H7 (cell line): ENCODE measurements at regions not wholly inside any gene's neighbourhood (a gene's known extent, or its start where the extent isn't known, plus 50 kb on each side); places are given as distances from the start of the nearest gene placed in this dataset.

Source experiments
- DNase-seq: peaks from one replicate; pipeline ENCODE4 v3.0.0; 2012
- H3K27me3 ChIP-seq: 2 replicates; pipeline ENCODE4 v1.6.0; 2011; ENCODE audit warnings: mild to moderate bottlenecking, low read length; ENCODE audit not compliant: control insufficient read depth, insufficient read depth
- H3K36me3 ChIP-seq: replicated peaks from 2 replicates; pipeline ENCODE4 v1.5.1; 2011; ENCODE audit warnings: low read length; ENCODE audit not compliant: control insufficient read depth, insufficient read depth
- H3K4me3 ChIP-seq: 2 replicates; pipeline ENCODE4 v1.5.1; 2011; ENCODE audit warnings: low read depth, mild to moderate bottlenecking, control low read depth, low read length, moderate library complexity; ENCODE audit not compliant: insufficient read depth

- Histone ChIP-seq H3K27me3 (no peaks in the 10 kb centered on the region), H3K4me3 (no peak overlapping the region), H3K36me3 (no peaks in the 10 kb centered on the region)
- DNase-seq: no peak
Observed at GRCh38 chr21:27589781-27590180, 622.9 kb upstream of the ADAMTS5 start.

DNA sequence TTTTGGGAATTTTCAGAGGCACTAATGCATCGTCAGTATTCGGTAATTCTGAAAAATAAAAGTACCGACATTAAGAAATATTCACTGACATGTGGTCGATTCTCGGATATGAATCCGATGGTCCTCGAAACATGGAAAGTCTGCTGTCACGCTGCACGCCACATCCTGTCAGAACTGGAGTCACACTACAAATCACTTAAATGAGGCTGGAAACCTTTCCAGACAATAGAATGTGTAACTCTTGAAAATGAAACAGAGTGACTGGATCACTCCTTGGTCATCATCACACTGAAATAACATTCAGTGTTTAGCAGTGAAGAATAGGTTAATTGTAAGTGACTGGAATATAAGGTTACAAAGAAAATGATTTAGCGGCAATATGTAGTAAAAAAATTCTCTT, 620.1 kb upstream of the ADAMTS5 start:
- Histone ChIP-seq H3K27me3 (no peaks in the 10 kb centered on the region), H3K4me3 (no peak overlapping the region), H3K36me3 (no peaks in the 10 kb centered on the region)
- DNase-seq: no peak

DNA sequence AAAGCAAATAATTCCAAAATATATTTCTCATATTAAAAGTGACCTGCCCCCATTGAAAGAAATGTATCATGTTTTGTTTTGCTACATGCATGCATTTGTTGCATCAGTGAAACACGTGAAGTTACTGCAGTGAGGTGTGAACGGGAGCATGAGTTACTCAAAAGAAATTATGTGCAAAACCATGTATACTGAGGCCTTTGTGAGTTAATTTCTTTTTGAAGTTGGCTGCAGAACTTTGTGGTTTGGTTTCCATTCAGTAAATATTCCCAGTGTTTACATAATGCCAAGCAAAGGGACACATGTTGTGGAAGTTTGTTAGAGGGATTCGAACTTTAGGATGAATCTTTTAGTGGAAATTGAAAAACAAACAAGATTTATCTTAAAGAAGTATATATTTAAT, 619.4 kb upstream of the ADAMTS5 start:
- no peaks in the 10 kb centered on the region for H3K36me3 ChIP-seq
- H3K27me3 ChIP-seq: no peaks in the 10 kb centered on the region
- no peak for DNase-seq
- H3K4me3 ChIP-seq: no peak overlapping the region

DNA sequence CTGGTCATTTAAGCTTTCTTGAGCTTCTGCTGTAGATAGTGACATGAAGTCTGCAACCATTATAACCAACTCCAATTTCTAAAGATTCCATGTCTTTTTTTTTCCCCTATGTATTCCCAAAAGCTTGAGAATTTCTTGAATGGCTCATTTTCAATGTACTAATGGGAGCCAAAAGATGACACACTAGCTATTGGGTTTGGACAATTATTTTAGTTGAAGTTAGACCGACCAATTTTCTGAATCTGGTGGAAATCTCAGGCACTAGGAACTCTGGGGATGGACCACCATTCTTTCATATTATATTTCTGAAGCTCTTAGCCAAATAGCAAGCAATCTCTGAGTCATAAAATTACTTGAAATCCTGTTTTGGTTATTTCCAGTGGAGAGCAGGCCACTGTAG, 617.4 kb upstream of the ADAMTS5 start:
- no peak for DNase-seq
- no peaks in the 10 kb centered on the region for H3K36me3 ChIP-seq
- H3K27me3 ChIP-seq: no peaks in the 10 kb centered on the region
- H3K4me3 ChIP-seq: no peak overlapping the region

DNA sequence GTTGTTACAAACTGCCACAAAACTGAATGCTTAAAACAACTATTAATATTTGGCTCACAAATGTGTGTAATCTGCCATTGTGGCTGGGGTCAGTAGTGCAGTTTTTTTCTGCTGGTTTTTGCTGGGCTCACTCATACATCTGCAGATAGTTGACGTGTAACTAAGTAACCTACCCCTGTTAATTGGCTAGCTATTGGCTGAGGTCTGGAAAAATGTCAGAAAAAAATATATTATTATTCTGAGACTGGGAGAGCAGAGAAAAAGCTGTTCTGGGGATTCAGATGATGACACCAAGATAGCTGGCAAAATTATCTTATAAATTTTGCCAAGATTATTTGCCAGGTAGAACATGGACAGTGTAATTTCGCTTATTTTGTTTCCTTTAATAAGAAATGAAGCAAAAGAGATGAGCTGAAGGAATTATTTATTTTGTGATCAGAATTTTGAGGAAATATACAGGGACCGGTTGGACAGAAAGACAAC, 616.1 kb upstream of the ADAMTS5 start:
- H3K36me3 ChIP-seq: no peaks in the 10 kb centered on the region
- DNase-seq: no peak

GRCh38 chr21:27582246-27582947, 615.5 kb upstream of the ADAMTS5 start:
- no peak for DNase-seq
- H3K36me3 ChIP-seq: no peaks in the 10 kb centered on the region
- H3K4me3 ChIP-seq: no peak overlapping the region
- no peaks in the 10 kb centered on the region for H3K27me3 ChIP-seq

More for the DNA sequence above, 616.1 kb upstream of the ADAMTS5 start:
- H3K4me3 ChIP-seq: no peak overlapping the region
- H3K27me3 ChIP-seq: no peaks in the 10 kb centered on the region

DNA sequence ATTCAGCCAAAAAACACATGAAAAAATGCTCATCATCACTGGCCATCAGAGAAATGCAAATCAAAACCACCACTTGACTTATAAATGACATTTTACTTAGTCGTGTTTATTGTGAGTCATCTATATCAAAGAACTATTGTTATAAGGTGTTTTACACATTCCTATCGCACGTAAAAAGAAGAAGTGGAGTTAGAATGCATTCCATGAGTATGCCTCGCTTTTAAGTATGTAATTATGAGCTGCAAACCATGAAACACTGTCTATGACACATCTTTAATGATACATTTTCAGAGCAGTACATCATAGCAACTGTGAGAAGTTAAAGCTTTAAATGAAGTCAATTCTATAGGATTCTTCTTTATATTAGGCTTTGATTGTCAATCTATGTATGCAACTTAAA, 614.3 kb upstream of the ADAMTS5 start:
- no peaks in the 10 kb centered on the region for H3K36me3 ChIP-seq
- no peak for DNase-seq
- no peak overlapping the region for H3K4me3 ChIP-seq
- no peaks in the 10 kb centered on the region for H3K27me3 ChIP-seq

GRCh38 chr21:27580276-27580675, 613.4 kb upstream of the ADAMTS5 start:
- Histone ChIP-seq H3K4me3 (no peak overlapping the region), H3K27me3 (no peaks in the 10 kb centered on the region)
- no peak for DNase-seq

GRCh38 chr21:27578741-27579265, 611.9 kb upstream of the ADAMTS5 start:
- Histone ChIP-seq H3K4me3 (no peak overlapping the region), H3K36me3 (no peaks in the 10 kb centered on the region), H3K27me3 (no peaks in the 10 kb centered on the region)
- no peak for DNase-seq

More at GRCh38 chr21:27580276-27580675, 613.4 kb upstream of the ADAMTS5 start:
- H3K36me3 ChIP-seq: no peaks in the 10 kb centered on the region

- H3K27me3 ChIP-seq: no peaks in the 10 kb centered on the region
- no peak overlapping the region for H3K4me3 ChIP-seq
- no peaks in the 10 kb centered on the region for H3K36me3 ChIP-seq
- DNase-seq: no peak
Observed at GRCh38 chr21:27572696-27573095, 605.8 kb upstream of the ADAMTS5 start.

- DNase-seq: no peak
- Histone ChIP-seq H3K27me3 (no peaks in the 10 kb centered on the region), H3K4me3 (no peak overlapping the region), H3K36me3 (no peaks in the 10 kb centered on the region)
Observed at GRCh38 chr21:27571706-27572105, 604.8 kb upstream of the ADAMTS5 start.

DNA sequence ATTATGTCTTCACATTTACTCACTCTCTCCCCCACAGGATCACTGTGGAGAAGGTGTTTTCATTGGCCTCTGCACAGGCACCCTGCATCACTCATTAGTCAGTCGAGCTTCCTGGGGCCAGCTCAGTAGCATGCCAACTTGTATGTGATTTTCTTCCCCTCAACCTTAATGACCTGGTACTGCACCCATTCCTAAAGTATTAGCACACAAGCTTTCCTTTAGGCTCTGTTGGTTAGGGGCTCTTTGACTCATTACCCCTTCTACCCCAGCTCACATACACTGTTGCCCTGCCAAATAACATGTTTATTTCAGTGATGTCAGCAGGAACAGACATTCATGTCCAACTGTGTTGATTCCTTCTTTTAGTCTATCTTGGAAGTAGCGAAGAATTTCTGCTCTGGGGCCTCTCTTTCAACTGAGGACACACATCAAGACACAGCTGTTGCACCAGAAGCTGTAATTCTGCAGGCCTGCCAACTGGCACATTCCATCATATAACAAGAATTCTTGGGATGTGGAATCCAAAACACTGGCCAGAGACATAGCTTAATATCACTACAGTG, 603.5 kb upstream of the ADAMTS5 start:
- no peaks in the 10 kb centered on the region for H3K27me3 ChIP-seq
- DNase-seq: no peak
- H3K4me3 ChIP-seq: no peak overlapping the region
- H3K36me3 ChIP-seq: no peaks in the 10 kb centered on the region

GRCh38 chr21:27569831-27570230, 602.9 kb upstream of the ADAMTS5 start:
- H3K4me3 ChIP-seq: no peak overlapping the region
- H3K36me3 ChIP-seq: no peaks in the 10 kb centered on the region
- no peak for DNase-seq
- no peaks in the 10 kb centered on the region for H3K27me3 ChIP-seq

DNA sequence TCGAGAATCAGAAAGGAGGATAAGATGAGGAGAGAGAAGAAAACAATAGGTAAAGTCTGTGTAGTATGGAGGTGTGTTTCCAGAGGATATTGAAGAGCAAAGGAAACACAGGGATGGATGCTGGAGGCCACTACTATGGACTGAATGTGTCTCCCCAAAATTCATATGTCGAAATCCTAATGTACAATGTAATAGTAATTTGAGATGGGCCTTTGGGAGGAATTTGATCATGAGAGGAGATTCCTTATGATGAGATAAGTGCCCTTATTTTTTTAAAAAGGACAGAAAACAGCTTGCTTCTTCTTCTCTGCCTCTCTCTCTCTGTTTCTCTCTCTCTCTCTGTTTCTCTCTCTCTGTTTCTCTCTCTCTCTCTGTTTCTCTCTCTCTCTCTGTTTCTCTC, 602.2 kb upstream of the ADAMTS5 start:
- H3K4me3 ChIP-seq: no peak overlapping the region
- no peak for DNase-seq
- H3K36me3 ChIP-seq: no peaks in the 10 kb centered on the region
- H3K27me3 ChIP-seq: no peaks in the 10 kb centered on the region

GRCh38 chr21:27567381-27567780, 600.5 kb upstream of the ADAMTS5 start:
- DNase-seq: no peak
- no peaks in the 10 kb centered on the region for H3K36me3 ChIP-seq
- no peaks in the 10 kb centered on the region for H3K27me3 ChIP-seq
- no peak overlapping the region for H3K4me3 ChIP-seq
